DOHH2 (cell line): ENCODE measurements at regions not wholly inside any gene's neighbourhood (a gene's known extent, or its start where the extent isn't known, plus 50 kb on each side); places are given as distances from the start of the nearest gene placed in this dataset.

Experiments
- H3F3A ChIP-seq: fragments of 200-600 bp; sonication (generic), shearing (Covaris generic); 2 replicates; pipeline ENCODE4 v1.6.0; 2016; ENCODE audit warnings: antibody characterized with exemption, mild to moderate bottlenecking; ENCODE audit not compliant: control insufficient read depth, insufficient read depth
- H3K27ac ChIP-seq: fragments of 200-600 bp; sonication (generic); 2 replicates; pipeline ENCODE4 v1.5.1; 2014; ENCODE audit warnings: low read depth, mild to moderate bottlenecking, low read length, moderate library complexity
- H3K27me3 ChIP-seq: fragments of 200-600 bp; sonication (generic); 2 replicates; pipeline ENCODE4 v1.6.1; 2014; ENCODE audit warnings: mild to moderate bottlenecking, low read length, mixed read lengths; ENCODE audit not compliant: control insufficient read depth
- H3K36me3 ChIP-seq: fragments of 200-600 bp; sonication (generic); 2 replicates; pipeline ENCODE4 v1.6.1; 2014; ENCODE audit warnings: mild to moderate bottlenecking, low read length, moderate library complexity, mixed read lengths; ENCODE audit not compliant: control insufficient read depth
- H3K4me1 ChIP-seq: fragments of 200-600 bp; sonication (generic); 2 replicates; pipeline ENCODE4 v1.6.1; 2014; ENCODE audit warnings: mild to moderate bottlenecking, low read length, mixed read lengths; ENCODE audit not compliant: control insufficient read depth
- H3K4me2 ChIP-seq: fragments of 200-600 bp; sonication (generic); 2 replicates; pipeline ENCODE4 v1.6.0; 2014; ENCODE audit warnings: mild to moderate bottlenecking, low read length, moderate library complexity
- H3K4me3 ChIP-seq: fragments of 200-600 bp; sonication (generic); 2 replicates; pipeline ENCODE4 v1.5.1; 2014; ENCODE audit warnings: mild to moderate bottlenecking, low read length, mixed read lengths
- H3K79me2 ChIP-seq: fragments of 200-600 bp; sonication (generic); 2 replicates; pipeline ENCODE4 v1.6.1; 2014; ENCODE audit warnings: mild to moderate bottlenecking, low read length, mixed read lengths; ENCODE audit not compliant: control insufficient read depth
- H3K9me2 ChIP-seq: fragments of 200-600 bp; sonication (generic); replicated peaks from 2 replicates; pipeline ENCODE4 v1.6.1; 2014; ENCODE audit warnings: mild to moderate bottlenecking, low read length, mixed read lengths; ENCODE audit not compliant: control insufficient read depth
- H3K9me3 ChIP-seq: fragments of 200-600 bp; sonication (generic); 2 replicates; pipeline ENCODE4 v1.6.1; 2014; ENCODE audit warnings: antibody characterized with exemption, low read length, mixed read lengths; ENCODE audit not compliant: control insufficient read depth, insufficient read depth
- H4K20me1 ChIP-seq: fragments of 200-600 bp; sonication (generic); 2 replicates; pipeline ENCODE4 v1.6.0; 2014; ENCODE audit warnings: low read depth, mild to moderate bottlenecking, antibody characterized with exemption, low read length, moderate library complexity; ENCODE audit not compliant: control insufficient read depth, insufficient read depth
- CTCF ChIP-seq: fragments of 200-600 bp; sonication (generic); IDR thresholded peaks from one replicate; pipeline ENCODE4 v1.5.1; 2014; ENCODE audit warnings: antibody characterized with exemption, mild to moderate bottlenecking, low read depth, low read length; ENCODE audit not compliant: poor library complexity, severe bottlenecking
- EZH2phosphoT487 ChIP-seq: fragments of 200-600 bp; sonication (generic); IDR thresholded peaks from 2 replicates; pipeline ENCODE4 v1.6.1; 2017; ENCODE audit warnings: borderline replicate concordance, mild to moderate bottlenecking, antibody characterized with exemption, low read length, moderate library complexity, mixed read lengths

- Histone ChIP-seq H3K9me3 (no peaks in the 10 kb centered on the region), H3K9me2 (no peaks in the 10 kb centered on the region), H3K4me3 (no peak overlapping the region), H3K36me3 (no peaks in the 10 kb centered on the region), H3K79me2 (no peaks in the 10 kb centered on the region), H4K20me1 (no peaks in the 10 kb centered on the region), H3F3A (no peaks in the 10 kb centered on the region), H3K27me3 (no peaks in the 10 kb centered on the region), H3K4me2 (no peak overlapping the region), H3K4me1 (no peaks in the 10 kb centered on the region), H3K27ac (no peak overlapping the region)
- TF ChIP-seq CTCF, result no peak
- TF ChIP-seq EZH2phosphoT487, result no peak
These were observed 231.9 kb upstream of the CTSO start for GRCh38 chr4:156185514-156186055.

GRCh38 chr4:156182269-156182668 lies 228.6 kb upstream of the CTSO start:
- no peaks in the 10 kb centered on the region for H3F3A ChIP-seq
- no peaks in the 10 kb centered on the region for H3K4me1 ChIP-seq
- no peaks in the 10 kb centered on the region for H4K20me1 ChIP-seq
- TF ChIP-seq CTCF (no peak), EZH2phosphoT487 (no peak)
- H3K9me2 ChIP-seq, result no peaks in the 10 kb centered on the region
- H3K36me3 ChIP-seq, result no peaks in the 10 kb centered on the region
- no peaks in the 10 kb centered on the region for H3K9me3 ChIP-seq
- no peak overlapping the region for H3K4me3 ChIP-seq
- no peaks in the 10 kb centered on the region for H3K27me3 ChIP-seq
- no peak overlapping the region for H3K4me2 ChIP-seq
- H3K27ac ChIP-seq, result no peak overlapping the region
- H3K79me2 ChIP-seq, result no peaks in the 10 kb centered on the region

GRCh38 chr4:156177941-156178340 lies 224.3 kb upstream of the CTSO start:
- Histone ChIP-seq H3K27ac (no peak overlapping the region), H3K9me2 (no peaks in the 10 kb centered on the region), H3K36me3 (no peaks in the 10 kb centered on the region), H4K20me1 (no peaks in the 10 kb centered on the region), H3K4me2 (no peak overlapping the region), H3K4me1 (no peaks in the 10 kb centered on the region), H3K27me3 (no peaks in the 10 kb centered on the region), H3K9me3 (no peaks in the 10 kb centered on the region), H3F3A (no peaks in the 10 kb centered on the region), H3K79me2 (no peaks in the 10 kb centered on the region), H3K4me3 (no peak overlapping the region)
- TF ChIP-seq EZH2phosphoT487, result no peak
- TF ChIP-seq CTCF, result no peak

- no peaks in the 10 kb centered on the region for H3K27me3 ChIP-seq
- no peak for TF ChIP-seq CTCF
- TF ChIP-seq EZH2phosphoT487, result no peak
- H4K20me1 ChIP-seq, result no peaks in the 10 kb centered on the region
- H3K9me3 ChIP-seq, result no peaks in the 10 kb centered on the region
- no peaks in the 10 kb centered on the region for H3K4me1 ChIP-seq
- no peaks in the 10 kb centered on the region for H3F3A ChIP-seq
- no peak overlapping the region for H3K4me2 ChIP-seq
- H3K9me2 ChIP-seq, result no peaks in the 10 kb centered on the region
- H3K27ac ChIP-seq, result no peak overlapping the region
- no peak overlapping the region for H3K4me3 ChIP-seq
- H3K79me2 ChIP-seq, result no peaks in the 10 kb centered on the region
- no peaks in the 10 kb centered on the region for H3K36me3 ChIP-seq
These were observed 223.2 kb upstream of the CTSO start for GRCh38 chr4:156176896-156177295.
